GM19468 (cell line): ENCODE measurements at regions not wholly inside any gene's neighbourhood (a gene's known extent, or its start where the extent isn't known, plus 50 kb on each side); places are given as distances from the start of the nearest gene placed in this dataset.

Experiments used
- ATAC-seq: cut with Tn5 transposase; IDR thresholded peaks from one replicate; pipeline ENCODE4 v1.9.1; 2021; ENCODE audit warnings: mild to moderate bottlenecking, moderate library complexity, moderate number of reproducible peaks; ENCODE audit not compliant: unreplicated experiment; ENCODE audit errors: extremely low read depth

DNA sequence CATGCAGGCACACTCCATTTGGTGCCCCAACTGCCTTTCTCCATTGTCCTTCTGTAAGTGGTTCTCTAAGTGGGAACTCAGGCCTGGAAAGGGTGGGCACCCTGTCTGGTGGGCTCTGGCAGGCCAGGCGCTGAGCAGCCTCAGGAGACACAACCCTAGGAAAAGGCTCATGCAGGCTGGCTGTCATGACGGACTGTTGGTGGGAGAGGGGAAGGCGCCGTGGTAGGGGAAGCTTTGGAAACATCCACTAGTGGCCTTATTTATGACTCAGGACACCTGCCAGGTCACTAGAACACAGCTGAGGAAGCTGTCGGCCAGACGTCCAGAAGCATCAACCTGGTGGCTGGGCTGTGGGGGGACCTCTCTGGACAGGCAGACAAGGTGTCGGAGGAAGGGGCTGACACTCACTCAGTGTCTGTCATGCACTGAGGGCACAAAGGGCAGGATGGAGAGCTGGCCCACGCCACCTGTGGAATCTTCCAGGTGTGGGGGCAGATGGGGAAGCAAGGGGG, 216.0 kb downstream of the SEC14L1 start:
- ATAC-seq, result no peak

DNA sequence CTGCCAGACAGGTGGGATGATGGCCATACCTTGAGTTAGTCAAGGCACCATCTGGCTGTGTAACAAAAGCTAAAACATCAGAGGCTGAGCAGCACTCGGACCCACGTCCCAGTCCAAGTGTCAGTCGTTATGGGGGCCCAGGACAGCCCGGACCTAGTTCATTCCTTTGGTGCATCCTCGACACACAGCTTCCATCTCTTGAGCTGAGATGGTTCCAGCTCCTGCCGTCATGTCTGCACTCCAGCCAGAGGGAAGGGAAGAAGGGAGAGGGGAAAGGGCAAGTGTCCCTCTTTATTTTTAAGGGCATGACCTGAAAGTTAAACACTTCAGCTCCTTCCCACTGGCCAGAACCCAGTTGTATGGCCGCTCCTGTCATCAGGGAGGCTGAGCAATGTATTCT, 218.0 kb downstream of the SEC14L1 start:
- no peak for ATAC-seq

DNA sequence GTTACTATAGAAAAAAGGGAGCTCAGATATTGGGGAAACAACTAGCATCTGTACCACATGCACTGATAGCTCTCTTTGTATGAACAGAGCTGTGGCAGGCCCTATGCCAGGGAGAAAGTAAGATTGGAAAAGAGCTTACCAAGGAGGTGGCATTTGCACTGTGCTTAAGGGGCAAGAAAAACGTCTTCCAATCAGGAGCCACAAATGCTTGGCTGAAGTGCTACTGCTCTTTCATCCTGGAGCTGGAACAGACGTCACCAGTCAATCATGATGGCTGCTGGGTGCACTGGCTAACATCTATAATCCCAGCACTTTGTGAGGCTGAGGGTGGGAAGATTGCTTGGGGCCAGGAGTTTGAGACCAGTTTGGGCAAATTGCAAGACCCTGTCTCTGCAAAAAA, 218.5 kb downstream of the SEC14L1 start:
- ATAC-seq, result no peak

DNA sequence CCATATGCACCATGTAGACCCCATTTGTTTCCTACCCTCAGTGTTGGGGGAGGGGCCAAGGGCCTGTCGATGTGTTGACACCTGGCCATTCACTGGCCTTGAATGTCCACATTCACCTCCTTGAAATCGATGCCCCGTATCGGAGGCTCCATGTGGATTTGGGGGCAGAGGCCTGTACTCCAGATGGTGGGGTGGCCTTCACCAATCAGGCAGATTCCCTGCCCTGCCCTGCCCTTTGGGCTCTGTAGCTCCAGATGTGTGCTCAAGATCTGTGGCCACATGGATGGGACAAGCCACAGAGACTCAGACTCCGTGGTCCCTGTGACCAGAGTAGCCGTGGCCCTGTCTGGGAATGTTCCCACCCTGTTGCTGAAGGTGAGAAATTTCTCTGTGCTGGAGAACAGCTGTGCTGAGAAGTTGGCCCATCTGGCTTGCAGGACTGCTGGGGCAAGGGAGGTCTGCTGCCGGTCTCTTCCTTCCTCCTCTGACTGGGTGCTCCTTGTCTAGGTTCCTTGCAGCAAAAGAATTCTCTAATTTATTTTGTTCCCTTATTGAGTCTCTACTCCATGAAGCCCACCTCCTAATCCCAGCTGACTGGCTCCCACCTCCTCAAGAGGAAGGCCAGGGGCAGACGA, 221.3 kb downstream of the SEC14L1 start:
- no peak for ATAC-seq

DNA sequence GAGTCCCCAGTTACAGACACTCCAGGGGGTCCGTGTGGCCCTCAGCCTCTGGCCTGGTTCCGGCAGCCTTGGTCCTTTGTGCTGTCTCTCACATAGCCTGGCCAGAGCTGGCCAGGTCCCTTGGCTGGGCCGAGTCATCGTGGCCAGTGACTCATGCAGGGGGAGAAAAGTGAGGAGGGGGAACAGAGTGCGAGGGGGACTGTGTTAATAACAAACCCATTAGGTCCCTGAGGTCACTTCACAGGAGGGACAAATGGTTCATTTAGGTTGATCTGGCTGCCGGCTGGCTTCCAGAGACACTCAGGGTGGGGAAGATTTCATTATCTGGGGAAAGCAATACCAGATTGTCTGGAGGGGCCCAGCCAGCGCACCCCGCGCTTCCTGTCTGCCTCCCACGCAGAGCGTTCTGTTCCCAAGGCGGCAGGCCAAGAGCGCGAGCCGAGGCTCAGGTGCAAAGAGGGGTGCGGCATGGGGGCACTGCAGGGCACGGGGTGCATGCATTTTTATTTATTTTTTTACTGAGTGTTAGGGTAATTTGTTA, 223.1 kb downstream of the SEC14L1 start:
- no peak for ATAC-seq

DNA sequence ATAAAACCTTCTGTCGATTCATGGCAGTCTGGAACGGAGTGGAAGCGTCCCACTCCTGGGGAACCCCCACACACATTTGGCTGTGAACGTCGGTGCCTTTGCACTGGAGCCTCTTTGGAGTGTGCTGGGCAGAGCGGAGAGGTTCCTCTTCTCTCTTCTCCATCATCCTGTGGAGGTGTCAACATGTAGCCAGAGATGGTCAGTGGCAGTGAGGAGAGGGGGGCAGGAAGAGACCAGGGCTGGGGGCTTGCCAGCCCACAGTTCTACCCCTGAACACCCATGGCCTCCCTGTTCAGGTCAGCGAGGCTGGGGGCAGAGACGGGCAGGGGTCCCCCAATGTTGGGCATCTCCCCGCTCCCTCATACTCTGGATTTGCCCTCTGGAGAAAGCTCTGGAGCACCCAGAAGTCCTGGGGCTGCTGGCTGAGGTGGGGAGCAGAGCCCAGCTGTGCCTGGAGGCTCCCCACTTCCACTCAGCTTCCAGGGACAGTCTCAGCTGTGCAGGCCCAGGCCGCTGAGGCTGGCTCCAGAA, 223.7 kb downstream of the SEC14L1 start:
- ATAC-seq, result no peak

DNA sequence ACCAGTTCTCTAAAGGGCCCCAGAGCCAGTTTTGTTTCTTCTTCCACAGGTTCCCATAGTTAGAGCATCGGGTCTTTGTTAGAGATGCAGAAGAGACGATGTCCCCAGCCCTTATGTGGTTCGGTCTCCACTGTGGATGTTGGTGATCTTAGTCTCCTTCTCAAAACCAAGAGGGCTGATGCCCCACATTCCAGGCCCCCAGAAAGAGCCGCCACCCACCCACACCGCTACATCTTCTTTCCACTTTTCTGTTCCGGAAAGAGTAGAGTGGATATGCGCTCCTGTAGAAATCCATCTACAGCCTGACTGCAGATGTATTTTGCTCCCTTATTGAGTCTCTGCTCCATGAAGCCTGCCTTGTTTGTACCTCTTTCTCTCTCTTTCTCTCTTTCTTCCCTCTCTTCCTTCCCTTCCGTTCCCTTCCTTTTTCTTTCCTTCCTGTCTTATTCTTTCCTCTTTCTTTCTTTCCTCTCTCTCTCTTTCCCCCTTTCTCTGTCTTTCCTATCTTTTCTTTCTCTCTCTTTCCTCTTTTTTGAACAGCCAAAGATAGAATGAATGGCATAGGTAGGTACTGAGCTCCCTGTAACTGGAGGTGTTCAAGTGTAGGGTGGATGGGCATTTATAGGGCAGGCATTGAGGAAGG, 224.3 kb downstream of the SEC14L1 start:
- ATAC-seq, result no peak

DNA sequence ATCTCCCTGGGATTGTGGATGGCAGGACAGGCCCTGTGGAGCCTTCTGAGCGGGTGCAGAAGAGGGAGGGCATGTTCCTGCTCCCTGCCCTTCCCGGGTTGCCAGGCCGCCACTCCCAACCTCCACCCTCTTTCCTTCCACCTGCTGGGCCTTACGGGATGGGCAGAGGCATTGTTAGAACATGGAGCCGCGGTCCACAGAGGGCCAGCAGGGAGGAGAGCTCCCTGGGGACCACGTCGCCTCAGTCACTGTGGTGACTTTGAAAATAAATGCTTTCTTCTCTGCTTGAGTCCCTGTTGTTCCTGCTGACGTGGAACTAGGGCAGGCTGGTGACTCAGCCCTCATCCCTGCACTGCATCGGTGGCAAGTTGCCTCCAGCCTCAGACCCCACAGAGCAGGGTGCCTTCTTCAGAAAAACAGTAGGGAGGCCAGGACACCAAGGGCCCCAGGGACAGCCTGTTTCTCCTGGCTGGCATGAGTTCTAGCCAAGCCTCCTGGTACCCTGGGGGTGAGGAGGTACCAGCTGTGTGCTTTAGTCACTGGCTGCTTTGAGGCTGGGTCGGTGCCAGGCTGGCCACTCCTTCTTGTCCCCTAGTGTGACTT, 224.9 kb downstream of the SEC14L1 start:
- ATAC-seq, result no peak

DNA sequence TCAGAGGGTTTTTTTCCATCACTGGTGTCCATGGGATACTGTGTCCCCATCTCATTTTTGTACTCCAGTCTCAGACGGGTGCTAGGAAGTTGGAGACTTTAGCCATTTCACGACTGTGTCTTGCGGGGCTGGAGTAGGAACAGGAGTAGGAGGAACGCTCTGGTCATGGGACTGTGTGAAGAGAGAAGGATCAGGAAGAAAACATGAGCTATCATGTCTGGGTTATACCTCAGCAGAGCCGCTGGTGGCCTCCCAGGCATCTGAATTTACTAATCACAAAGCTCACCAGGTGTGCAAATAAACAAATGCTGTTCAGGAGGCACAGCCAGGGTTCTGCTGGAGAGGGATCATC, 225.4 kb downstream of the SEC14L1 start:
- no peak for ATAC-seq

DNA sequence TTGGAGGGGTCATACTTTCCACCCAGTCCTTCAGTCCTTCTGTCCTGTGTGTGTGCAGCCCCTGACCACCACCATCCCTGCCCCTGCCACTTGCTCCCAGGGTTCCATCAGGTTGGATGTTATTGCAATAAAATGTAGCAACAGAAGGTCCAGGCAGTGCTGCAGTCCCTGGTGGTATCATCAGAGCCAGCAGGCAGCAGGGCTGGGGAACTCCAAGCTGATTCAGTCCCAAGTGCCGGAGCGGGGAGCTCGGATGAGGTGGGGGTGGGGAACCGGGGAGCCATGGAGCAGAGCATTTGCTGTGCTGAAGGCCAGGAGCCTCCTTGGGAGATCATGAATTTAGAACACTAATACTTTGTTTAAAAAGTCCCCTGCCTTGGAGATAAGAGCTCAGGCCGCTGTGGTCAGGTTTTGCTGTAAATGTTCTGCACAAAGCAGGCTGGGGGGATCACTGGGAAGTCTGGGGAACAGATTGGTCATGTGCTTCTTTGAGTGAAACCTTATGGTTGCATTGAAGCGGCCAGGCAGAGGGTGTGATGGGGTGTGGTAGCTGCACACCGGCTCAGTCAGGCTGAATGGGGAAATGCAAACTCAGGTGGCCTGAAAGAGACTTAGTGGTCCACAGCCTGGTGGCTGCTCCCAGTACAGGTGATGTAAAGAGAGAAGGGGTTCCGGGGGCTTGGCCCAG, 225.9 kb downstream of the SEC14L1 start:
- ATAC-seq, result no peak

DNA sequence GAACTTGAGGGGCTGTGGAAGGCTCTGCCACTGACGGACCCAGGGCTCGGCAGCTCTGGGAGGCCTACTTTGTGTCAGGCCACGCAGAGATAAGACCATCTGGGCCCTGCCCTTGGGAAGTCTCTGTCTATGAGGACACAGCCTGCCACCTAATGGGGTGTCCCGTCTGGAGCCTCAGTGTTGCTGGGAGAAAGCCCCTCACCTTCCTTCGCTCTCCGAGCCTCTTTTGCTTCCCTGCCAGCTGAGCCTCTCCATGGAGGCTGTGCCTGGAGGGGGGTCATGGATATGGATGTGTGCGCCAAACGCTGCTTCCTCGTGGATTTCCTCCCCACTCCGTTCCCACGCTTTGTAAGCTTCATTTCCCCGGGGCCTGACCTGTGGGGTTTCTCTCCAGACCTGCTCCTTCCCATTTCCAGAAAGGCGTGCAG, 228.8 kb downstream of the SEC14L1 start:
- ATAC-seq, result no peak

DNA sequence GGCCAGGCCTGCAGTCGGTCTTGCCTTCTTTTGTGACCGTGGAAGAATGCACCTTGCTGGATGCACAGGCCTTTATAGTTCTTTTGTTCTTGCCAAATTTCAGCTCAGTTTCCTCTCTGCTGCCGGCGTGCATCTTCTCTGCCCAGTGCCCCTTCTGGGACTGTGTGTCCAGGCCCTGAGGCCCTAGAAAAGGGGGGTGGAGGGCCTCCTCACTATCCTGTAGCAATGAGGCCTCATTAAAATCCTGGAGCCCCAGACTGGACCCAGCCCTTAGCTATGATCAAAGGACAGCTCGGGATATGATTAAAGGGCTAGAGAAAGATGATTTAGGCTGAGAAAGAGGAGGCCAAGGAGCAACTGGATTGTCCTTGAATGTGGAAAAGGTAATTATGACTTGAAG, 229.8 kb downstream of the SEC14L1 start:
- ATAC-seq, result no peak

DNA sequence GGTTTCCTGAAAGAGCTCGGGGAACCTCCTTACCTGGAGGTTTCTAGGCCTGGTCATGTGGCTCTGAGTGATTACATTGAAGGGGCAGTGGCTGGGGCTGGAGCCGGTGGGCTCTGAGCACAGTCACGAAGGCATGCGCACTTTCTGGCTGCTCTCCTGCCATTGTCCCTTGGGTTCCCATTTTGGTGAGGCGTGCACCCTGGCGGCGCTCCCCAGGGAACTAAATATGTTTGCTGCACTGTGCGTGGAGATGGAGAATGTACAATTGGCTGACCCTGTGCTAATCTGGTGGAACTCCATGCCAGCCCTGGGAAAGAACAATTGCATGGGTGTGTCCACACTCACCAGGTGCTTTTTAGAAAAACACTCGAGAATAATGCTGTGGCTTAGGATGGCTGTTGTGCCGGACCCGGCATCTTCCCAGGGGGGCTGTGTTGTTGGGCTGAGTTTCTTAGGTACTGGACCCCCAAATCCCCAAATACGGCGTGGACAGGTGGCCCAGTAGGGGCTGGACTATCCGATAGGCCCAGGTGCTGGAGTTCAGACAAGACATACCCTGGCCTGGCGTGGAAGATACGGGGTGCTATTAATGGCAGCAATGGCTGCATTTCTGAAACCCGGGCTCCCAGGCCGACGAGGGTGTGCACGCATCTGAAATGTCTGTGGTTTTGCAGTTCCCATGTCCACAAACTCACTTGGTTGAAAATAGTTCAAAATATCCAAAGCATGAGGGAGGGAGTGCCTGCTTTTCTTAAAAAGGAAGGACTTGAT, 230.5 kb downstream of the SEC14L1 start:
- ATAC-seq, result no peak

DNA sequence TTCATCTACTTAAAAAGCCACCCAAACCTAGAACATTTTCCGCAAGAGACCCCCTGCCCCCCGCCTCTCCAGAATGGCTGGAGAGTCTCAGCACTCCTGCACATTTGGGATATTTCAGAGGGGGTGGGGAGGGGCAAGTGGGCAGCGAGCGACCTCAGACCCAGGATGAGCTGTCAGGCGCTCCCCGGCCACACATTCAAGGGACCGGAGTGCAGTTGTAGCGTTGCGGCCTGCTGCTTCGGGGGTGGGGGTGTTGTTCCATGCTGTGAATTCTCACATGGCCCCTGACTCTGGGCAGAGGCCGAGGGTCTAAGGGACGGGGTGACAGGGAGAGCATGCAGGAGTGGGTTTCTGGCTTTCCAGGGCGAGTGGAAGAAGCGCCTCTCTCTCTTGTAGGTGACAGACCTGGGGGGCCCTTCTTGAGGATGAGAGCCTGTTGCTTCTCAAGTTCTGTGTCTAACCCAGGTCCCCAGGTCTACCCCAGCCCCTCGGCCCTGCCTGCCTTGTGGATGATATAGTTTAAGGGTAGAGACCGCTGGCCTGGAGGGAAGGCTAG, 231.2 kb downstream of the SEC14L1 start:
- no peak for ATAC-seq

DNA sequence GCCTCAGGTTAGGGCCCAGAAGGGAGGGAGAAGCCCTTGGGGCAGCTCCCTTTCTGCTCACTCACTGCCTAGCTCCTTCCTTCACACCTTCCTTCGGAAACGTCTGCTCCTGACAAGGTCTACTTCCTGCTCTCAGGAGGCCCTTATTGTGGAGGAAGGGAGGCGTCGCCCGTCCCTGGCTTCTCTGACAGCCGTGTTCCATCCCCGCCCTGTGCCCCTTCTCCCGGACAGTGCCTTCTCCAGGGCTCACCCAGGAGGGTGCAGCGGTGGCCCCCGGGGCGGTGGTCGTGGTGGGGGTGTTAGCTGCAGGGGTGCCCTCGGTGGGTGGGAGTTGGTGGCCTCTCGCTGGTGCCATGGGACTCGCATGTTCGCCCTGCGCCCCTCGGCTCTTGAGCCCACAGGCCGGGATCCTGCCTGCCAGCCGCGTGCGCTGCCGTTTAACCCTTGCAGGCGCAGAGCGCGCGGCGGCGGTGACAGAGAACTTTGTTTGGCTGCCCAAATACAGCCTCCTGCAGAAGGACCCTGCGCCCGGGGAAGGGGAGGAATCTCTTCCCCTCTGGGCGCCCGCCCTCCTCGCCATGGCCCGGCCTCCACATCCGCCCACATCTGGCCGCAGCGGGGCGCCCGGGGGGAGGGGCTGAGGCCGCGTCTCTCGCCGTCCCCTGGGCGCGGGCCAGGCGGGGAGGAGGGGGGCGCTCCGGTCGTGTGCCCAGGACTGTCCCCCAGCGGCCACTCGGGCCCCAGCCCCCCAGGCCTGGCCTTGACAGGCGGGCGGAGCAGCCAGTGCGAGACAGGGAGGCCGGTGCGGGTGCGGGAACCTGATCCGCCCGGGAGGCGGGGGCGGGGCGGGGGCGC, 231.9 kb downstream of the SEC14L1 start:
- no peak for ATAC-seq

DNA sequence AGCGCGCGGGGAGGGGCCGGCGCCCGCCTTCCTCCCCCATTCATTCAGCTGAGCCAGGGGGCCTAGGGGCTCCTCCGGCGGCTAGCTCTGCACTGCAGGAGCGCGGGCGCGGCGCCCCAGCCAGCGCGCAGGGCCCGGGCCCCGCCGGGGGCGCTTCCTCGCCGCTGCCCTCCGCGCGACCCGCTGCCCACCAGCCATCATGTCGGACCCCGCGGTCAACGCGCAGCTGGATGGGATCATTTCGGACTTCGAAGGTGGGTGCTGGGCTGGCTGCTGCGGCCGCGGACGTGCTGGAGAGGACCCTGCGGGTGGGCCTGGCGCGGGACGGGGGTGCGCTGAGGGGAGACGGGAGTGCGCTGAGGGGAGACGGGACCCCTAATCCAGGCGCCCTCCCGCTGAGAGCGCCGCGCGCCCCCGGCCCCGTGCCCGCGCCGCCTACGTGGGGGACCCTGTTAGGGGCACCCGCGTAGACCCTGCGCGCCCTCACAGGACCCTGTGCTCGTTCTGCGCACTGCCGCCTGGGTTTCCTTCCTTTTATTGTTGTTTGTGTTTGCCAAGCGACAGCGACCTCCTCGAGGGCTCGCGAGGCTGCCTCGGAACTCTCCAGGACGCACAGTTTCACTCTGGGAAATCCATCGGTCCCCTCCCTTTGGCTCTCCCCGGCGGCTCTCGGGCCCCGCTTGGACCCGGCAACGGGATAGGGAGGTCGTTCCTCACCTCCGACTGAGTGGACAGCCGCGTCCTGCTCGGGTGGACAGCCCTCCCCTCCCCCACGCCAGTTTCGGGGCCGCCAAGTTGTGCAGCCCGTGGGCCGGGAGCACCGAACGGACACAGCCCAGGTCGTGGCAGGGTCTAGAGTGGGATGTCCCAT, 232.8 kb downstream of the SEC14L1 start:
- ATAC-seq, result no peak

DNA sequence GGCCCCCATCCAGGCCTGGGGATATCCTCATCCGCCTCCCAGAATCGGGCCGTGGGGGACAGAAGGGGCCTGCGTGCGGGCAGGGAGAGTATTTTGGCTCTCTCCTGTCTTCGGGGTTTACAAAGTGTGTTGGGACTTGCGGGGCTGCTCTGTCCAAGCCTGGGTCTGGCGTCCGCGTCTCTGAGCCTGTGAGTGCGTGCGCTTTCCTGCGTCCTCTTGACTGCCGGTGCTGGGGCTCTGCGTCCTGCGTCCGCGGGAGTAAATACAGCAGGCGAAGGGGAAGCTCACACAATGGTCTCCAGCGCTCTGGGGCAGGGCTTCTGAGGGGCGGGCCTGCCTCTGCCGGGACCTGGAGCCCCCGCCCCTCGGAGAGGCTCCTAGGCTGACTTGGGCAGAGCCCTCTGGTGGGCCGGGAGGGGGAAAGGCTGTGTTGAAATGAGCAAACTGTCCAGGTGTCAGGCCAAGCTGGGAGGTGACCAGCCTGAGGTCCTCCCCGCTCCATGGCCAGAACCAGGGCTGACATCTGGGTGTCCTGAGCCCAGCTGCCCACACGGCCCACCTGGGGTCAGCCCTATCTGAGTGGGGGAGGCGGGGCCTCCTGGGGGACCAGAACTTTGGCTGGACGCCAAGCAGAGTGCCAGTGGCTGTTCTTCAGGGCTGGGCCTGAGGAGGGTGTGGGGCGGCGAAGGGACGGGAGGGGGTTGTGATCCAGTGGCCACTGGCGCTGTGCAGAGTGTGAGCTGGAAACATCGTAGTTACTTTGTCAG, 233.6 kb downstream of the SEC14L1 start:
- ATAC-seq, result no peak
